ENCODE measurements at regions not wholly inside any gene's neighbourhood (a gene's known extent, or its start where the extent isn't known, plus 50 kb on each side); places are given as distances from the start of the nearest gene placed in this dataset.

- no peak for DNase-seq
These were observed 330.6 kb upstream of the FBXO33 start for GRCh38 chr14:39762576-39763401.

GRCh38 chr14:39755269-39755878, 323.1 kb upstream of the FBXO33 start:
- Histone ChIP-seq H3K4me3 (ENCODE audit: low read depth, low read length) (no peak overlapping the region), H3K9me3 (no peaks in the 10 kb centered on the region), H3K36me3 (no peaks in the 10 kb centered on the region), H3K4me1 (no peaks in the 10 kb centered on the region), H3K27me3 (no peaks in the 10 kb centered on the region)
- TF ChIP-seq CTCF (IDR thresholded peaks at IDR 0.05; ENCODE audit: low read depth, low read length): no peak
- DNase-seq: no peak

More at GRCh38 chr14:39762576-39763401, 330.6 kb upstream of the FBXO33 start:
- Histone ChIP-seq H3K36me3 (no peaks in the 10 kb centered on the region), H3K4me3 (ENCODE audit: low read depth, low read length) (no peak overlapping the region), H3K9me3 (no peaks in the 10 kb centered on the region), H3K4me1 (no peaks in the 10 kb centered on the region), H3K27me3 (no peaks in the 10 kb centered on the region)
- no peak for TF ChIP-seq CTCF (IDR thresholded peaks at IDR 0.05; ENCODE audit: low read depth, low read length)

DNA sequence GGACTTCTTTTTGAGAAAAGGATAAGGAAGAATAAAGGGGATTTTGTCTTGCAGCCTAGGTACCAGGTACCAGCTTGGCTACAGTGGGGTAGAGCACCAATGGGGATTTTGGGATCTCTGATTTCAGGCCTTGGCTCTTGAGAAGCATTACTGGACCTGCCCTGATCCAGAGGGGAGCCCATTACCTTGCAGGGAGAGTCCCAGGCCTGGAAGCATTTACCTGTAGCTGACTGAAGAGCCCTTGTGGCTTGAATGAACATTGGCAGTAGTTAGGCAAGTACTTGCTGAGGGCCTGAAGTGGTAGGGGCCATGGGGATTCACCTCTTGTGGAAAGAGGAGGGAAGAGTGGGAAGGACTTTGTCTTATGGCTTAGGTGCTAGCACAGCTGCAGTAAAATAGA, 308.2 kb upstream of the FBXO33 start:
- DNase-seq: no peak

GRCh38 chr14:39739796-39740195, 307.6 kb upstream of the FBXO33 start:
- H3K9me3 ChIP-seq: no peaks in the 10 kb centered on the region; the same call in 1 of the 2 replicates
- no peaks in the 10 kb centered on the region for H3K4me1 ChIP-seq
- H3K4me3 ChIP-seq (ENCODE audit: low read depth, low read length): no peak overlapping the region
- DNase-seq: no peak
- H3K27me3 ChIP-seq: no peaks in the 10 kb centered on the region
- TF ChIP-seq CTCF (IDR thresholded peaks at IDR 0.05; ENCODE audit: low read depth, low read length): no peak
- no peaks in the 10 kb centered on the region for H3K36me3 ChIP-seq

More for the DNA sequence above, 308.2 kb upstream of the FBXO33 start:
- Histone ChIP-seq H3K9me3 (no peaks in the 10 kb centered on the region; the same call in 1 of the 2 replicates), H3K4me1 (no peaks in the 10 kb centered on the region), H3K36me3 (no peaks in the 10 kb centered on the region), H3K27me3 (no peaks in the 10 kb centered on the region), H3K4me3 (ENCODE audit: low read depth, low read length) (no peak overlapping the region)
- no peak for TF ChIP-seq CTCF (IDR thresholded peaks at IDR 0.05; ENCODE audit: low read depth, low read length)

DNA sequence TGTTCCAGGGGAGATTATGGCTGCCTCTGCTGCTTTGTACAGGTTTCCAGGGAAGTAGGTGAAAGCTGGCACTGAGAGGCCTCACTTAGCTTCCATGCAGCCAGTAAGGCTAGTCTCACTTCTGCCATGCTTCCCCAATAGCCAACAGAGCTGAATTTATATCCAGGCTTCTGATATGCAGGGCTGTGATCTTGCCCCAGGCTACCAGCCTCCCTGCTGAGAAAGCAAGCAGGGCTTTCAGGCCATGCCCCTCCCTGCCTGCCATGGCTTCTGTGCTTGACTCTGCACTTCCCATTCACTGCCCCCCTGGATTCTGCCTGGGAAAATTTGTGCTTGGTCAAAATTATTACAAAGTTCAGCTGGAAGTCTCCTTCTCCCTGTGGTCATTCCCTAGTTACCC, 302.1 kb upstream of the FBXO33 start:
- DNase-seq: no peak
- Histone ChIP-seq H3K4me3 (ENCODE audit: low read depth, low read length) (no peak overlapping the region), H3K9me3 (no peaks in the 10 kb centered on the region; the same call in 1 of the 2 replicates), H3K4me1 (no peaks in the 10 kb centered on the region), H3K27me3 (no peaks in the 10 kb centered on the region), H3K36me3 (no peaks in the 10 kb centered on the region)
- TF ChIP-seq CTCF (IDR thresholded peaks at IDR 0.05; ENCODE audit: low read depth, low read length): no peak

- Histone ChIP-seq H3K27me3 (no peaks in the 10 kb centered on the region), H3K4me3 (ENCODE audit: low read depth, low read length) (no peak overlapping the region), H3K4me1 (no peaks in the 10 kb centered on the region), H3K36me3 (no peaks in the 10 kb centered on the region), H3K9me3 (no peaks in the 10 kb centered on the region; the same call in 1 of the 2 replicates)
- TF ChIP-seq CTCF (IDR thresholded peaks at IDR 0.05; ENCODE audit: low read depth, low read length): no peak
- no peak for DNase-seq
These were observed 301.5 kb upstream of the FBXO33 start for GRCh38 chr14:39733741-39734140.

Data from BE2C (cell line).